SK-N-SH treated with all-trans-retinoic acid at 6 μM for 48 hours (cell line): ENCODE measurements at regions not wholly inside any gene's neighbourhood (a gene's known extent, or its start where the extent isn't known, plus 50 kb on each side); places are given as distances from the start of the nearest gene placed in this dataset.

Source experiments
- ATAC-seq: fragments of 200-7000 bp; cut with Tn5 transposase; 3 replicates; pipeline ENCODE4 v1.9.1; 2020; ENCODE audit warnings: mild to moderate bottlenecking, moderate library complexity
- ARNTL ChIP-seq: fragments of 450-650 bp; formaldehyde crosslinking; IDR thresholded peaks from 2 replicates; pipeline ENCODE4 v1.5.0; 2020; ENCODE audit warnings: low read depth, mild to moderate bottlenecking, moderate library complexity, borderline replicate concordance
- BACH2 ChIP-seq: fragments of 250-450 bp; sonication (Bioruptor Pico); IDR thresholded peaks from 2 replicates; pipeline ENCODE4 v1.9.0; 2021; ENCODE audit warnings: mild to moderate bottlenecking, borderline replicate concordance
- ESRRG ChIP-seq: fragments of 250-450 bp; sonication (Bioruptor Pico); IDR thresholded peaks from 2 replicates; pipeline ENCODE4 v1.6.1; 2021; ENCODE audit warnings: mild to moderate bottlenecking
- GLIS3 ChIP-seq: fragments of 250-450 bp; sonication (Bioruptor Pico); IDR thresholded peaks from 2 replicates; pipeline ENCODE4 v1.5.0; 2020; ENCODE audit warnings: mild to moderate bottlenecking, moderate library complexity
- ISL1 ChIP-seq: fragments of 250-450 bp; sonication (Bioruptor Pico); IDR thresholded peaks from 2 replicates; pipeline ENCODE4 v2.1.2; 2022; ENCODE audit warnings: mild to moderate bottlenecking, moderate library complexity
- PPARA ChIP-seq: fragments of 250-450 bp; sonication (Bioruptor Pico); IDR thresholded peaks from 2 replicates; pipeline ENCODE4 v1.5.0; 2020; ENCODE audit warnings: mild to moderate bottlenecking, borderline replicate concordance
- TCF4 ChIP-seq: fragments of 250-450 bp; sonication (Bioruptor Pico); IDR thresholded peaks from 2 replicates; pipeline ENCODE4 v1.8.0; 2021; ENCODE audit warnings: mild to moderate bottlenecking, moderate library complexity, borderline replicate concordance
- TOX ChIP-seq: fragments of 250-450 bp; sonication (Bioruptor Pico); IDR thresholded peaks from 2 replicates; pipeline ENCODE4 v1.8.0; 2021; ENCODE audit warnings: mild to moderate bottlenecking, moderate library complexity, borderline replicate concordance
- ZC3H10 ChIP-seq: fragments of 250-450 bp; sonication (Bioruptor Pico); IDR thresholded peaks from 2 replicates; pipeline ENCODE4 v1.5.1; 2021; ENCODE audit warnings: mild to moderate bottlenecking, moderate library complexity
- ZFP3 ChIP-seq: fragments of 250-450 bp; sonication (Bioruptor Pico); IDR thresholded peaks from 2 replicates; pipeline ENCODE4 v1.5.0; 2020; ENCODE audit warnings: mild to moderate bottlenecking, moderate library complexity
- ZFP30 ChIP-seq: fragments of 450-650 bp; formaldehyde crosslinking; IDR thresholded peaks from 2 replicates; pipeline ENCODE4 v1.5.0; 2022; ENCODE audit warnings: mild to moderate bottlenecking, moderate library complexity
- ZNF565 ChIP-seq: fragments of 450-650 bp; formaldehyde crosslinking; conservative IDR thresholded peaks from 2 replicates; pipeline ENCODE4 v1.5.0; 2020; ENCODE audit warnings: low read depth, mild to moderate bottlenecking, moderate library complexity
- ZNF8 ChIP-seq: fragments of 450-650 bp; formaldehyde crosslinking; IDR thresholded peaks from 2 replicates; pipeline ENCODE4 v1.5.0; 2020; ENCODE audit warnings: mild to moderate bottlenecking, moderate library complexity
- TF ChIP-seq, protein P1 (sequence below): fragments of 250-450 bp; sonication (Bioruptor Pico); IDR thresholded peaks from 2 replicates; pipeline ENCODE4 v1.5.1; 2020; ENCODE audit warnings: low read depth, mild to moderate bottlenecking, moderate library complexity
- TF ChIP-seq, protein P2 (sequence below): fragments of 250-450 bp; sonication (Bioruptor Pico); IDR thresholded peaks from 2 replicates; pipeline ENCODE4 v1.5.0; 2020; ENCODE audit warnings: mild to moderate bottlenecking, moderate library complexity
- TF ChIP-seq, protein P3 (sequence below): fragments of 250-450 bp; sonication (Bioruptor Pico); IDR thresholded peaks from 2 replicates; pipeline ENCODE4 v1.8.0; 2021; ENCODE audit warnings: low read depth, mild to moderate bottlenecking, moderate library complexity, borderline replicate concordance
- TF ChIP-seq, protein P4 (sequence below): fragments of 250-450 bp; sonication (Bioruptor Pico); IDR thresholded peaks from 2 replicates; pipeline ENCODE4 v1.8.0; 2020; ENCODE audit warnings: mild to moderate bottlenecking, moderate library complexity, borderline replicate concordance

DNA sequence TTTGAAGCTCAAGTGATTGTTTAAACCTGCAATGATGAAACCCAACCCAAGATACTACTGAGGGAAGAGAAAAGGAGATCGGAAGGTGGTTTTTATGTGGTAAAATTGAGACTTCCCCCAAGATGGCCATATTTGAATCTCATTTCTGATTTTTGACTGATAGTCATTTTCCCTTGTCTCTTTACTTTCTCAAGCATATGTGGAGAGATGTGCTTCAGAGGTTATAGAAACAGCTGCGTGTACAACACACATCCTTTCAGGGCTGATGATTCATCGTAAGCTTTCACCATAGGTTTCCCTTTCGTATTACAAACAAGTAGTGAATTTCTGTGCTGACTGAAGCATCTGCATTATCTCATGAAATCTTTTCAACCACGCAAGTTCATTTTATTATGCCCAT, 276.2 kb downstream of the EMP1 start (continued):
- no peak for TF ChIP-seq TCF4

DNA sequence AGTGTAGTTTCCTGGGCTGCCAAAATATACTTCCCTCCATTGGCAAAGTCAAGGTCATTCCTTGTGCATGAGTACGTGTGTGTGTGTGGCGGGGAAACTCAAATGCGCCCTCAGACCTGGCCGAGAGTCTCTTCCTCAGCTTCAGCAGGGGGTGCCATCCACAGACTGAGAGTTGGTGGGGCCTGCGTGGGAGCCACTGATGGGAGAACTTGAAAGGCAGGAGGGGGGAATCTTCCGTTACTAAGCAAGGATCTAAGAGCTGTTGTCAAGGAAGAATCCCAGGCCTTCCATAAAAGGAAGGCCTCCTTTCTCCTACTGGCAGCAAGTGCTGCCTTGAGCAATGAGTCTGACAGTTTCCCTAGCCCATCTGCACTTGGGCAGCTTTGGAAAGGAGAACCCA, 274.9 kb downstream of the EMP1 start:
- no peak for TF ChIP-seq TOX (CRISPR knock-in tag)
- TF ChIP-seq ZFP3 (CRISPR knock-in tag) = no peak
- no peak for TF ChIP-seq BACH2 (CRISPR knock-in tag)
- TF ChIP-seq ZFP30 (CRISPR knock-in tag) = no peak
- no peak for TF ChIP-seq ARNTL (CRISPR knock-in tag)
- no peak for TF ChIP-seq ZNF565 (CRISPR knock-in tag)
- TF ChIP-seq ZC3H10 (CRISPR knock-in tag) = no peak
- no peak for TF ChIP-seq ZNF8 (CRISPR knock-in tag)
- TF ChIP-seq, protein P1, sequence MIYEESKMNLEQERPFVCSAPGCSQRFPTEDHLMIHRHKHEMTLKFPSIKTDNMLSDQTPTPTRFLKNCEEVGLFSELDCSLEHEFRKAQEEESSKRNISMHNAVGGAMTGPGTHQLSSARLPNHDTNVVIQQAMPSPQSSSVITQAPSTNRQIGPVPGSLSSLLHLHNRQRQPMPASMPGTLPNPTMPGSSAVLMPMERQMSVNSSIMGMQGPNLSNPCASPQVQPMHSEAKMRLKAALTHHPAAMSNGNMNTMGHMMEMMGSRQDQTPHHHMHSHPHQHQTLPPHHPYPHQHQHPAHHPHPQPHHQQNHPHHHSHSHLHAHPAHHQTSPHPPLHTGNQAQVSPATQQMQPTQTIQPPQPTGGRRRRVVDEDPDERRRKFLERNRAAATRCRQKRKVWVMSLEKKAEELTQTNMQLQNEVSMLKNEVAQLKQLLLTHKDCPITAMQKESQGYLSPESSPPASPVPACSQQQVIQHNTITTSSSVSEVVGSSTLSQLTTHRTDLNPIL (CRISPR knock-in tag) = no peak
- TF ChIP-seq, protein P2, sequence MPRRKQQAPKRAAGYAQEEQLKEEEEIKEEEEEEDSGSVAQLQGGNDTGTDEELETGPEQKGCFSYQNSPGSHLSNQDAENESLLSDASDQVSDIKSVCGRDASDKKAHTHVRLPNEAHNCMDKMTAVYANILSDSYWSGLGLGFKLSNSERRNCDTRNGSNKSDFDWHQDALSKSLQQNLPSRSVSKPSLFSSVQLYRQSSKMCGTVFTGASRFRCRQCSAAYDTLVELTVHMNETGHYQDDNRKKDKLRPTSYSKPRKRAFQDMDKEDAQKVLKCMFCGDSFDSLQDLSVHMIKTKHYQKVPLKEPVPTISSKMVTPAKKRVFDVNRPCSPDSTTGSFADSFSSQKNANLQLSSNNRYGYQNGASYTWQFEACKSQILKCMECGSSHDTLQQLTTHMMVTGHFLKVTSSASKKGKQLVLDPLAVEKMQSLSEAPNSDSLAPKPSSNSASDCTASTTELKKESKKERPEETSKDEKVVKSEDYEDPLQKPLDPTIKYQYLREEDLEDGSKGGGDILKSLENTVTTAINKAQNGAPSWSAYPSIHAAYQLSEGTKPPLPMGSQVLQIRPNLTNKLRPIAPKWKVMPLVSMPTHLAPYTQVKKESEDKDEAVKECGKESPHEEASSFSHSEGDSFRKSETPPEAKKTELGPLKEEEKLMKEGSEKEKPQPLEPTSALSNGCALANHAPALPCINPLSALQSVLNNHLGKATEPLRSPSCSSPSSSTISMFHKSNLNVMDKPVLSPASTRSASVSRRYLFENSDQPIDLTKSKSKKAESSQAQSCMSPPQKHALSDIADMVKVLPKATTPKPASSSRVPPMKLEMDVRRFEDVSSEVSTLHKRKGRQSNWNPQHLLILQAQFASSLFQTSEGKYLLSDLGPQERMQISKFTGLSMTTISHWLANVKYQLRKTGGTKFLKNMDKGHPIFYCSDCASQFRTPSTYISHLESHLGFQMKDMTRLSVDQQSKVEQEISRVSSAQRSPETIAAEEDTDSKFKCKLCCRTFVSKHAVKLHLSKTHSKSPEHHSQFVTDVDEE (CRISPR knock-in tag) = no peak
- no peak for TF ChIP-seq ISL1
- TF ChIP-seq GLIS3 (CRISPR knock-in tag) = no peak
- TF ChIP-seq, protein P3, sequence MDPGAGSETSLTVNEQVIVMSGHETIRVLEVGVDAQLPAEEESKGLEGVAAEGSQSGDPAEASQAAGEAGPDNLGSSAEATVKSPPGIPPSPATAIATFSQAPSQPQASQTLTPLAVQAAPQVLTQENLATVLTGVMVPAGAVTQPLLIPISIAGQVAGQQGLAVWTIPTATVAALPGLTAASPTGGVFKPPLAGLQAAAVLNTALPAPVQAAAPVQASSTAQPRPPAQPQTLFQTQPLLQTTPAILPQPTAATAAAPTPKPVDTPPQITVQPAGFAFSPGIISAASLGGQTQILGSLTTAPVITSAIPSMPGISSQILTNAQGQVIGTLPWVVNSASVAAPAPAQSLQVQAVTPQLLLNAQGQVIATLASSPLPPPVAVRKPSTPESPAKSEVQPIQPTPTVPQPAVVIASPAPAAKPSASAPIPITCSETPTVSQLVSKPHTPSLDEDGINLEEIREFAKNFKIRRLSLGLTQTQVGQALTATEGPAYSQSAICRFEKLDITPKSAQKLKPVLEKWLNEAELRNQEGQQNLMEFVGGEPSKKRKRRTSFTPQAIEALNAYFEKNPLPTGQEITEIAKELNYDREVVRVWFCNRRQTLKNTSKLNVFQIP (CRISPR knock-in tag) = no peak
- TF ChIP-seq ESRRG = no peak
- TF ChIP-seq PPARA (CRISPR knock-in tag) = no peak
- TF ChIP-seq, protein P4, sequence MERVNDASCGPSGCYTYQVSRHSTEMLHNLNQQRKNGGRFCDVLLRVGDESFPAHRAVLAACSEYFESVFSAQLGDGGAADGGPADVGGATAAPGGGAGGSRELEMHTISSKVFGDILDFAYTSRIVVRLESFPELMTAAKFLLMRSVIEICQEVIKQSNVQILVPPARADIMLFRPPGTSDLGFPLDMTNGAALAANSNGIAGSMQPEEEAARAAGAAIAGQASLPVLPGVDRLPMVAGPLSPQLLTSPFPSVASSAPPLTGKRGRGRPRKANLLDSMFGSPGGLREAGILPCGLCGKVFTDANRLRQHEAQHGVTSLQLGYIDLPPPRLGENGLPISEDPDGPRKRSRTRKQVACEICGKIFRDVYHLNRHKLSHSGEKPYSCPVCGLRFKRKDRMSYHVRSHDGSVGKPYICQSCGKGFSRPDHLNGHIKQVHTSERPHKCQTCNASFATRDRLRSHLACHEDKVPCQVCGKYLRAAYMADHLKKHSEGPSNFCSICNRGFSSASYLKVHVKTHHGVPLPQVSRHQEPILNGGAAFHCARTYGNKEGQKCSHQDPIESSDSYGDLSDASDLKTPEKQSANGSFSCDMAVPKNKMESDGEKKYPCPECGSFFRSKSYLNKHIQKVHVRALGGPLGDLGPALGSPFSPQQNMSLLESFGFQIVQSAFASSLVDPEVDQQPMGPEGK (CRISPR knock-in tag) = no peak
- ATAC-seq = no peak

DNA sequence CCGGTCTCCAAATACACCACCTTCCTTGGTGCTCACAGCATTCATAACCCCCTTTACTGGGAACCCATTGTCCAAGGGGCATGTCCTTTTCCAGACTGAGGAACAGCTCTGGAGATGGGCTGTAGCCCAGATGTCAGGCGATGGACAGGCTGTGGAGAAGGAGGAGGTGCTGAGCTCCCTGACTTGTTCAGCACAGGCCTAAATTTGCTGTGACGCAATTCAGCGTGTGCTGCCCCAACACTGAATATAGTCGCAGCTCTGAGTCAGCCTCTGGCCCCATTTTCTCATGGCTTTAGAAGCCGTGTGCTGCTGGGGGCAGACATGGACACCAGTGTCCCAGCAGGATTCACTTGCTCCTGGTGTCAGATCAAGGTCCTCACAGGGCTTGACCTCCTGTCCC, 269.1 kb downstream of the EMP1 start:
- no peak for TF ChIP-seq ISL1
- no peak for TF ChIP-seq TOX (CRISPR knock-in tag)
- TF ChIP-seq, protein P3 (CRISPR knock-in tag) = no peak
- no peak for TF ChIP-seq ZFP3 (CRISPR knock-in tag)
- no peak for TF ChIP-seq GLIS3 (CRISPR knock-in tag)
- TF ChIP-seq BACH2 (CRISPR knock-in tag) = no peak
- TF ChIP-seq, protein P4 (CRISPR knock-in tag) = no peak
- no peak for TF ChIP-seq ARNTL (CRISPR knock-in tag)
- TF ChIP-seq, protein P2 (CRISPR knock-in tag) = no peak
- TF ChIP-seq, protein P1 (CRISPR knock-in tag) = no peak
- ATAC-seq = no peak
